GM12891 (cell line): ENCODE measurements at regions not wholly inside any gene's neighbourhood (a gene's known extent, or its start where the extent isn't known, plus 50 kb on each side); places are given as distances from the start of the nearest gene placed in this dataset.

Experiments used
- POLR2A ChIP-seq: IDR thresholded peaks from 2 replicates; pipeline ENCODE4 v1.6.1; 2011; ENCODE audit warnings: low read depth, low read length, control low read depth
- POLR2AphosphoS5 ChIP-seq: IDR thresholded peaks from 2 replicates; pipeline ENCODE4 v1.6.1; 2011; ENCODE audit warnings: low read depth, low read length, control low read depth
- SPI1 ChIP-seq: IDR thresholded peaks from 2 replicates; pipeline ENCODE4 v1.6.1; 2011; ENCODE audit warnings: low read depth, low read length, control low read depth
- TAF1 ChIP-seq: IDR thresholded peaks from 2 replicates; pipeline ENCODE4 v1.6.1; 2011; ENCODE audit warnings: low read depth, low read length, control low read depth

DNA sequence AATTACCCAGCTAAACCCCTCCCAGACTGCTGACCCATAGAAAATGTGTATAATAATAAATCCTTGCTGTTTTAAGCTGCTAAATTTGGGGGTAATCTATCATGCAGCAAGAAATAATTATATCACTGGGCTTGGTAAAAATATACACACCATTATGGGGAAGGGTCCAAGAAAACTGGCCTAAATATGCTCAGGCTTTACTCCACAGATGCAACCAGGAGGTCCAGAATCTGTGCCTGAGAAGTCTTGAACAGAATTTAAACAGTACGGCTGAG is 102.5 kb upstream of the SLC44A1 start:
- TF ChIP-seq POLR2AphosphoS5 (no peak), POLR2A (no peak), SPI1 (no peak), TAF1 (no peak)
